ENCODE measurements at regions not wholly inside any gene's neighbourhood (a gene's known extent, or its start where the extent isn't known, plus 50 kb on each side); places are given as distances from the start of the nearest gene placed in this dataset.

DNA sequence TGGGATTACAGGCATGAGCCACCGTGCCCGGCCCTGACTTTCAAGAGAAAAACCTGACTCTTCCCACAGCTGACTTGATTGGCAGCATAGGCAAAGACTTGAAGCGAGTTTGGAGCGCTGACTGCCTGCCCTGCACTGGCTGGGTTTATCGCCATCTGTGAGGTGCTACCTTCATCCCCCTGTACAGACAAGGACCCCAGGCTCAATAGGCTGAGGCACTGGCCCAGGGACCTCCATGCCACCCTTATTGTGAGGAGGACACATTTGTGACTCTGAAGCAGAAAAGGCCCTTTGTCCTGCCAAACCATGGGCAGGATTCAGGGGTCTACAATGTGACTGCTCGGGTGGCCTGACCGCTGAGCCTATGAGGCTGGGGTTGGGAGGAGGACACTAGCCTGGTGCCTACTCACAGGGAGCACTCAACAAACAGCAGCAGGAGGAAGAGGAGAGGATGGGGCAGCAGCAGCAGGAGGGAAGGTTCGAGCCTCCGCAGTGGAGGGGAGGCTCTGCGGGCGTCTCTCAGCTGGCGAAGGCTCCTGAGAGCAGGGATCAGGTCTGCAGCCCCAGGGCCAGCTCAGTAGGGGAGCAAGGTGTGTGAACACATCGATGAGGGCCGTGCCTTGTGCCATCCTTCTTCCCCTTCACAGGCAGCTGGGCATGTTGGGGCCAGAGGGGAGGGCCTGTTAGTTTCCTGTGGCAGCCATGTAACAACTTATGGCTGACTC, 72.9 kb upstream of the WNT7B start:
- TF ChIP-seq POLR2A (IDR thresholded peaks at IDR 0.05) = no peak
- TF ChIP-seq POLR2AphosphoS5 (IDR thresholded peaks at IDR 0.05) = no peak
- no peak for TF ChIP-seq EP300 (IDR thresholded peaks at IDR 0.05)
- TF ChIP-seq, protein P1, sequence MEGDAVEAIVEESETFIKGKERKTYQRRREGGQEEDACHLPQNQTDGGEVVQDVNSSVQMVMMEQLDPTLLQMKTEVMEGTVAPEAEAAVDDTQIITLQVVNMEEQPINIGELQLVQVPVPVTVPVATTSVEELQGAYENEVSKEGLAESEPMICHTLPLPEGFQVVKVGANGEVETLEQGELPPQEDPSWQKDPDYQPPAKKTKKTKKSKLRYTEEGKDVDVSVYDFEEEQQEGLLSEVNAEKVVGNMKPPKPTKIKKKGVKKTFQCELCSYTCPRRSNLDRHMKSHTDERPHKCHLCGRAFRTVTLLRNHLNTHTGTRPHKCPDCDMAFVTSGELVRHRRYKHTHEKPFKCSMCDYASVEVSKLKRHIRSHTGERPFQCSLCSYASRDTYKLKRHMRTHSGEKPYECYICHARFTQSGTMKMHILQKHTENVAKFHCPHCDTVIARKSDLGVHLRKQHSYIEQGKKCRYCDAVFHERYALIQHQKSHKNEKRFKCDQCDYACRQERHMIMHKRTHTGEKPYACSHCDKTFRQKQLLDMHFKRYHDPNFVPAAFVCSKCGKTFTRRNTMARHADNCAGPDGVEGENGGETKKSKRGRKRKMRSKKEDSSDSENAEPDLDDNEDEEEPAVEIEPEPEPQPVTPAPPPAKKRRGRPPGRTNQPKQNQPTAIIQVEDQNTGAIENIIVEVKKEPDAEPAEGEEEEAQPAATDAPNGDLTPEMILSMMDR (IDR thresholded peaks at IDR 0.05) = no peak
- peak overlapping the region; percentile 98 for H3K27ac ChIP-seq
- H3K4me3 ChIP-seq = no peak overlapping the region
- no peaks in the 10 kb centered on the region for H3K9me3 ChIP-seq
- 65% methylated on average over 10 of the region's 14 CpGs for WGBS
- H3K4me1 ChIP-seq = peaks cover 93% of the 10 kb centered on the region
- DNase-seq (ENCODE audit: low spot score in 2 of 2) = peak; percentile 64 to 67
- no peaks in the 10 kb centered on the region for H3K27me3 ChIP-seq
- H3K36me3 ChIP-seq = no peaks in the 10 kb centered on the region

DNA sequence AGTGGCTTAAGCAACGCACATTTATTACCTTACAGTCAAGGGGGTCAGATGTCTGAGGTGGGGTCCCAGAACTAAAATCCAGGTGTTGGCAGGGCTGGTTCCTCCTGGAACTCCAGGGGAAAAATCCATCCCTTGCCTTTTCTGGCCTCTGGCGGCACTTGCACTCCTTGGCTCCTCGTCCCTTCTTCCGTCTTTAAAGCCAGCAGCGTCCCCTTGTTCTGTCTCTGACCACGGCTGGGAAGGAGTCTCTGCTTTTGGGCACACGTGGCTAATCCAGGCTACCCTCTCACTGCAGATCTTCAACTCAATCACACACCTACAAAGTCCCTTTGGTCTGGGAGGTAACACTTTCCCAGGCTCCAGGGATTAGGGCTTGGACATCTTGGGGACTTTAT, 73.5 kb upstream of the WNT7B start:
- peaks cover 95% of the 10 kb centered on the region for H3K4me1 ChIP-seq
- no peaks in the 10 kb centered on the region for H3K36me3 ChIP-seq
- WGBS = 49% methylated on average over 7 of the region's 7 CpGs
- peak overlapping the region; percentile 98 for H3K27ac ChIP-seq
- no peaks in the 10 kb centered on the region for H3K27me3 ChIP-seq
- TF ChIP-seq POLR2A (IDR thresholded peaks at IDR 0.05) (no peak), POLR2AphosphoS5 (IDR thresholded peaks at IDR 0.05) (no peak), EP300 (IDR thresholded peaks at IDR 0.05) (no peak)
- TF ChIP-seq, protein P1 (IDR thresholded peaks at IDR 0.05) = no peak
- DNase-seq (ENCODE audit: low spot score in 2 of 2) = peak in 1 of 2 donors; percentile 65
- H3K9me3 ChIP-seq = no peaks in the 10 kb centered on the region
- H3K4me3 ChIP-seq = no peak overlapping the region

DNA sequence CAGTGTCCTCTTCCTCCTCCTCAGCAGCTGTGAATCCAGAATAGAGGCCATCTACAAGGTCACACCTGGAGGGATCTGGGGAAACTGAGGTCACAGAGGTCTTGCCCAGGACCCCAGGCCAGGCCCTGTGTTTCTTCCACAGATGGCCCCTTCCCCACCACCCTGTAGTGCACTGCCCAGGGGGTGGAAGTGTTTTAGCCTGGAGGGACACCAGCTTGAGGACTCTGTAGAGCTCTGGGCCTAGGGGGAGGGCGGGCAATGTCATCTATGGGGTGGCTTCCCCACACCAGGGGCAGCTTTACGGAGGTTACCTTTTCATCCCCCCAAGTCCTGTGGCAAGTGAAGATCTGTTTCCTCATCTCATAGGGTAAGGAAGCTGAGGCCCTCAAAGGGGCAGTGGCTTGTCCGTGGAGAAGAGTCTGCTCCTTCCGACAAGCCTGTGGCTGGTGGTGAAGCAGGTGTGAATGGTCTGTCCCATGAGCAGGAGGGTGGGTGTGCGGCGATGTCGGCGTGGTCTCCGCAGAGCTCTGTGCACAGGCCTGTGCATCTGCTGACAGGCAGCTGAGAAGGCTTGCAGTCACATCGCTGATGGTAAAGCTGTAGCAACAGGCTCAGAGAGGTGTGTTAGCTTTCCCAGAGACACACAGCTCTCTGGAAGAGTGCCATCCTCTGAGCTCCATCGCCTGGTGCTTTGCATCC, 74.1 kb upstream of the WNT7B start:
- no peak for TF ChIP-seq POLR2A (IDR thresholded peaks at IDR 0.05)
- no peak for TF ChIP-seq EP300 (IDR thresholded peaks at IDR 0.05)
- no peak for TF ChIP-seq POLR2AphosphoS5 (IDR thresholded peaks at IDR 0.05)
- TF ChIP-seq, protein P1 (IDR thresholded peaks at IDR 0.05) = no peak
- peaks cover 95% of the 10 kb centered on the region for H3K4me1 ChIP-seq
- H3K36me3 ChIP-seq = no peaks in the 10 kb centered on the region
- WGBS = 82% methylated on average over 9 of the region's 11 CpGs
- no peak overlapping the region for H3K4me3 ChIP-seq
- H3K27ac ChIP-seq = peak overlapping the region; percentile 98
- no peaks in the 10 kb centered on the region for H3K9me3 ChIP-seq
- no peaks in the 10 kb centered on the region for H3K27me3 ChIP-seq
- DNase-seq (ENCODE audit: low spot score in 2 of 2) = peak; percentile 63 to 76

DNA sequence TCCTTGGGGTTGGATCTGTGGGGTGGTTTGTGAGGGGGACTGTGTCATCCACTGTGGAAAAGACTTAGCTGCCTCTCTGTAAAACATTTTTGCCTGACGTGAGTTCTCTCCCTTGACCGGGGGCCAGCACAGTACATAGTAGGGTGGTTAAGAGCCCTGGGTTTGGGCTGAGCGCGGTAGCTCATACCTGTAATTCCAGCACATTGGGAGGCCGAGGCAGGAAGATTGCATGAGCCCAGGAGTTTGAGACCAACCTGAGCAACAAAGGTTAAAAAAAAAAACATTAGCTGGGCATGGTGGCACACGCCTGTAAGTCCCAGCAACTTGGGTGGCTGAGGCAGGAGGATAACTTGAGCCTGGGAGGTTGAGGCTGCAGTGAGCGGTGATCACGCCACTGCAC, 74.7 kb upstream of the WNT7B start:
- Histone ChIP-seq H3K4me3 (no peak overlapping the region), H3K27me3 (no peaks in the 10 kb centered on the region), H3K4me1 (peaks cover 95% of the 10 kb centered on the region), H3K9me3 (no peaks in the 10 kb centered on the region), H3K27ac (peak overlapping the region; percentile 98), H3K36me3 (no peaks in the 10 kb centered on the region)
- peak; percentile 50 to 52 for DNase-seq (ENCODE audit: low spot score in 2 of 2)
- no peak for TF ChIP-seq EP300 (IDR thresholded peaks at IDR 0.05)
- TF ChIP-seq POLR2A (IDR thresholded peaks at IDR 0.05) = no peak
- TF ChIP-seq POLR2AphosphoS5 (IDR thresholded peaks at IDR 0.05) = no peak
- TF ChIP-seq, protein P1 (IDR thresholded peaks at IDR 0.05) = no peak
- WGBS = 74% methylated on average over 8 of the region's 8 CpGs

DNA sequence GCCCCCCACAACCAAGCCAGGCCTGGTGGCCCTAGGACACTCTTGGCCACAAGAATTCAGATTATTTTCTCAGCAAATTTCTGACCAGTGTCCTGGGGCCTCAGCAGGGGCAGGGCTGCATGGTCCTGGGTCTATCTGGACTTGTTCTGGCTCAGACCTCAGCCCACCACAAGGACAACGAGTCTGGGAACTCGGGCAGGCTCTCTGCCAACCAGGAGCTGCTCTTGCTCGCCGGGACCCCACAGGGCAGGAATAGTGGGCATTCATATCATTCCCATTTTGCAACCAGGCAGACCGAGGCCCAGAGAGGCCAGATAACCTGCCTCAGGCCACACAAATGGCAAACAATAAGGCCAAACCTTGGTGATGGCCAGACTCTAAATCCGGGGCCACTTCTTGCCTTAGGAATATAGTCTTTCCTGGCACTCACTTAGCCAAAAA, 75.4 kb upstream of the WNT7B start:
- DNase-seq (ENCODE audit: low spot score in 2 of 2) = peak; percentile 69 to 77
- no peaks in the 10 kb centered on the region for H3K36me3 ChIP-seq
- no peaks in the 10 kb centered on the region for H3K27me3 ChIP-seq
- no peaks in the 10 kb centered on the region for H3K9me3 ChIP-seq
- peak overlapping the region; percentile 83 for H3K4me3 ChIP-seq
- TF ChIP-seq POLR2A (IDR thresholded peaks at IDR 0.05) (no peak), EP300 (IDR thresholded peaks at IDR 0.05) (no peak), POLR2AphosphoS5 (IDR thresholded peaks at IDR 0.05) (no peak)
- TF ChIP-seq, protein P1 (IDR thresholded peaks at IDR 0.05) = no peak
- H3K27ac ChIP-seq = peak overlapping the region; percentile 98
- WGBS = 0% methylated on average over 1 of the region's 6 CpGs
- peaks cover 95% of the 10 kb centered on the region for H3K4me1 ChIP-seq
